GM23338 (cell line): ENCODE measurements at regions not wholly inside any gene's neighbourhood (a gene's known extent, or its start where the extent isn't known, plus 50 kb on each side); places are given as distances from the start of the nearest gene placed in this dataset.

ENCODE experiments used
- ATAC-seq: fragments of 200-7000 bp; cut with Tn5 transposase; 3 replicates; pipeline ENCODE4 v1.9.1; 2020
- DNase-seq: peaks from one replicate; pipeline ENCODE4 v3.0.0-alpha.2; 2015; ENCODE audit warnings: low spot score
- H2AFZ ChIP-seq: fragments of 200-600 bp; sonication (generic); 2 replicates; pipeline ENCODE4 v1.8.0; 2016; ENCODE audit warnings: antibody characterized with exemption, mild to moderate bottlenecking, moderate library complexity
- H3F3A ChIP-seq: fragments of 200-600 bp; sonication (generic); replicated peaks from 2 replicates; pipeline ENCODE4 v1.8.0; 2017; ENCODE audit warnings: antibody characterized with exemption, mixed run types, low read depth
- H3K27ac ChIP-seq: fragments of 200-600 bp; sonication (generic); 2 replicates; pipeline ENCODE4 v1.6.1; 2016; ENCODE audit warnings: low read depth
- H3K27me3 ChIP-seq: fragments of 200-600 bp; sonication (generic); 2 replicates; pipeline ENCODE4 v1.8.0; 2016; ENCODE audit warnings: mild to moderate bottlenecking, mixed run types, moderate library complexity; ENCODE audit not compliant: insufficient read depth
- H3K36me3 ChIP-seq: fragments of 200-600 bp; sonication (generic); 2 replicates; pipeline ENCODE4 v1.8.0; 2016; ENCODE audit warnings: mild to moderate bottlenecking; ENCODE audit not compliant: insufficient read depth
- H3K4me1 ChIP-seq: fragments of 200-600 bp; sonication (generic); 2 replicates; pipeline ENCODE4 v1.8.0; 2016; ENCODE audit warnings: mild to moderate bottlenecking, moderate library complexity; ENCODE audit not compliant: insufficient read depth
- H3K4me2 ChIP-seq: fragments of 200-600 bp; sonication (generic); 2 replicates; pipeline ENCODE4 v1.7.1; 2017; ENCODE audit warnings: mixed run types
- H3K4me3 ChIP-seq: fragments of 200-600 bp; sonication (generic); 2 replicates; pipeline ENCODE4 v1.6.1; 2016; ENCODE audit warnings: mixed run types
- H3K79me2 ChIP-seq: fragments of 200-600 bp; sonication (generic); replicated peaks from 2 replicates; pipeline ENCODE4 v1.8.0; 2017; ENCODE audit warnings: mild to moderate bottlenecking; ENCODE audit not compliant: insufficient read depth
- H3K9me2 ChIP-seq: fragments of 200-600 bp; sonication (generic); 2 replicates; pipeline ENCODE4 v1.8.0; 2017; ENCODE audit not compliant: insufficient read depth
- H4K20me1 ChIP-seq: fragments of 200-600 bp; sonication (generic); replicated peaks from 2 replicates; pipeline ENCODE4 v1.8.0; 2017; ENCODE audit warnings: mild to moderate bottlenecking; ENCODE audit not compliant: insufficient read depth
- H3K27ac Mint-ChIP-seq: 2 replicates; pipeline ENCODE4 v1.8.0; 2020; ENCODE audit warnings: inconsistent platforms, mild to moderate bottlenecking, moderate library complexity, mixed read lengths
- H3K27me3 Mint-ChIP-seq: 3 replicates; pipeline ENCODE4 v1.8.0; 2022; ENCODE audit warnings: low read depth, mild to moderate bottlenecking, moderate library complexity, mixed read lengths, inconsistent platforms; ENCODE audit not compliant: insufficient read depth, poor library complexity
- H3K36me3 Mint-ChIP-seq: 3 replicates; pipeline ENCODE4 v1.8.0; 2021; ENCODE audit warnings: low read depth, mild to moderate bottlenecking, inconsistent platforms, moderate library complexity, mixed read lengths
- H3K4me1 Mint-ChIP-seq: 3 replicates; pipeline ENCODE4 v1.8.0; 2020; ENCODE audit warnings: mild to moderate bottlenecking, inconsistent platforms, mixed read lengths
- H3K4me3 Mint-ChIP-seq: 3 replicates; pipeline ENCODE4 v1.8.0; 2021; ENCODE audit warnings: moderate library complexity, mild to moderate bottlenecking, inconsistent platforms, mixed read lengths
- H3K9me3 Mint-ChIP-seq: 3 replicates; pipeline ENCODE4 v1.8.0; 2020; ENCODE audit warnings: moderate library complexity, mild to moderate bottlenecking, inconsistent platforms, mixed read lengths
- CREB1 ChIP-seq: fragments of 250-450 bp; sonication (Bioruptor Pico); IDR thresholded peaks from 2 replicates; pipeline ENCODE4 v1.5.0; 2020; ENCODE audit warnings: low read depth, mild to moderate bottlenecking, moderate library complexity
- EZH2 ChIP-seq: fragments of 200-600 bp; sonication (generic); IDR thresholded peaks from one replicate; pipeline ENCODE4 v1.8.0; 2017; ENCODE audit warnings: antibody characterized with exemption, mild to moderate bottlenecking, low read depth; ENCODE audit not compliant: unreplicated experiment
- EZH2phosphoT487 ChIP-seq: fragments of 200-600 bp; sonication (generic); IDR thresholded peaks from one replicate; pipeline ENCODE4 v1.8.1; 2018; ENCODE audit warnings: antibody characterized with exemption; ENCODE audit not compliant: unreplicated experiment
- JUNB ChIP-seq: IDR thresholded peaks from one replicate; pipeline ENCODE4 v1.6.1; 2016; ENCODE audit warnings: antibody characterized with exemption; ENCODE audit not compliant: unreplicated experiment
- NANOG ChIP-seq: IDR thresholded peaks from 2 replicates; pipeline ENCODE4 v1.6.1; 2016; ENCODE audit warnings: antibody characterized with exemption, borderline replicate concordance
- POLR2AphosphoS5 ChIP-seq: IDR thresholded peaks from 2 replicates; pipeline ENCODE4 v1.6.1; 2016; ENCODE audit warnings: antibody characterized with exemption, low read depth
- REST ChIP-seq: IDR thresholded peaks from one replicate; pipeline ENCODE4 v1.6.1; 2018; ENCODE audit warnings: antibody characterized with exemption; ENCODE audit not compliant: unreplicated experiment
- STAT1 ChIP-seq: IDR thresholded peaks from one replicate; pipeline ENCODE4 v1.6.1; 2016; ENCODE audit warnings: antibody characterized with exemption; ENCODE audit not compliant: unreplicated experiment
- ZNF331 ChIP-seq: fragments of 250-450 bp; sonication (Bioruptor Pico); IDR thresholded peaks from 2 replicates; pipeline ENCODE4 v1.5.0; 2020; ENCODE audit warnings: low read depth, mild to moderate bottlenecking, moderate library complexity
- TF ChIP-seq, protein P1 (sequence below), 2 experiments: fragments of 200-600 bp in 1 of 2; sonication (generic) in 1 of 2; conservative IDR thresholded peaks; 2 replicates each; pipeline versions ENCODE4 v1.5.1 to v1.6.1; 2016 to 2017; ENCODE audit warnings: antibody characterized with exemption in 2 of 2, low read depth in 2 of 2, mild to moderate bottlenecking in 2 of 2, moderate library complexity in 1 of 2
- TF ChIP-seq, protein P2 (sequence below): IDR thresholded peaks from 2 replicates; pipeline ENCODE4 v1.6.1; 2016; ENCODE audit warnings: antibody characterized with exemption

- TF ChIP-seq, protein P1, sequence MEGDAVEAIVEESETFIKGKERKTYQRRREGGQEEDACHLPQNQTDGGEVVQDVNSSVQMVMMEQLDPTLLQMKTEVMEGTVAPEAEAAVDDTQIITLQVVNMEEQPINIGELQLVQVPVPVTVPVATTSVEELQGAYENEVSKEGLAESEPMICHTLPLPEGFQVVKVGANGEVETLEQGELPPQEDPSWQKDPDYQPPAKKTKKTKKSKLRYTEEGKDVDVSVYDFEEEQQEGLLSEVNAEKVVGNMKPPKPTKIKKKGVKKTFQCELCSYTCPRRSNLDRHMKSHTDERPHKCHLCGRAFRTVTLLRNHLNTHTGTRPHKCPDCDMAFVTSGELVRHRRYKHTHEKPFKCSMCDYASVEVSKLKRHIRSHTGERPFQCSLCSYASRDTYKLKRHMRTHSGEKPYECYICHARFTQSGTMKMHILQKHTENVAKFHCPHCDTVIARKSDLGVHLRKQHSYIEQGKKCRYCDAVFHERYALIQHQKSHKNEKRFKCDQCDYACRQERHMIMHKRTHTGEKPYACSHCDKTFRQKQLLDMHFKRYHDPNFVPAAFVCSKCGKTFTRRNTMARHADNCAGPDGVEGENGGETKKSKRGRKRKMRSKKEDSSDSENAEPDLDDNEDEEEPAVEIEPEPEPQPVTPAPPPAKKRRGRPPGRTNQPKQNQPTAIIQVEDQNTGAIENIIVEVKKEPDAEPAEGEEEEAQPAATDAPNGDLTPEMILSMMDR (conservative IDR thresholded peaks at IDR 0.05; ENCODE audit: low read depth in 2 of 2), result no peak
- TF ChIP-seq NANOG (no peak), STAT1 (no peak), POLR2AphosphoS5 (no peak)
- TF ChIP-seq, protein P2, sequence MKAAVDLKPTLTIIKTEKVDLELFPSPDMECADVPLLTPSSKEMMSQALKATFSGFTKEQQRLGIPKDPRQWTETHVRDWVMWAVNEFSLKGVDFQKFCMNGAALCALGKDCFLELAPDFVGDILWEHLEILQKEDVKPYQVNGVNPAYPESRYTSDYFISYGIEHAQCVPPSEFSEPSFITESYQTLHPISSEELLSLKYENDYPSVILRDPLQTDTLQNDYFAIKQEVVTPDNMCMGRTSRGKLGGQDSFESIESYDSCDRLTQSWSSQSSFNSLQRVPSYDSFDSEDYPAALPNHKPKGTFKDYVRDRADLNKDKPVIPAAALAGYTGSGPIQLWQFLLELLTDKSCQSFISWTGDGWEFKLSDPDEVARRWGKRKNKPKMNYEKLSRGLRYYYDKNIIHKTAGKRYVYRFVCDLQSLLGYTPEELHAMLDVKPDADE, result no peak
These were observed 893.0 kb downstream of the C4orf33 start (continued) for GRCh38 chr4:129988957-129989356.

DNA sequence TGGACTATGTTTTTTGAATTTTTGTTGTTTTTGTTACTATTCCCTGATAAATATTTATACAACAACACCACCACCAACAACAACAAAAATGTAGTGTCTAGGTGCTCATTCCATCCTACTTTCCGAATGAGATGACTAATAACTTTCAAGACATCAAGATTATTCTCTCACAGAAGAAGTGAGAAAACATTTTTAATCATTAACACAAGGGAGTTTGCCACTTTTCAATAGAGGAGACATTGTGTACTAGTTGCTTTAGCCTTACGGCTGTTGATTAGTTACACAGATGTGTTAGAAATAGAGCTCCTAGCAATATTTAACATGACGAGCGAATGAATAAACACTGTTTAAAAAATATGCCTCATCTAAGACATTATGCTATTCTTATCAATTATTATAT, 898.8 kb downstream of the C4orf33 start:
- Histone ChIP-seq H3K4me3 (no peak overlapping the region), H3K27me3 (no peaks in the 10 kb centered on the region), H3K9me2 (no peaks in the 10 kb centered on the region), H2AFZ (no peak overlapping the region), H3K36me3 (no peaks in the 10 kb centered on the region), H4K20me1 (no peaks in the 10 kb centered on the region), H3F3A (no peaks in the 10 kb centered on the region), H3K4me2 (no peak overlapping the region), H3K4me1 (0 out of 2 replicates have a peak, but pooled peaks cover 7% of the 10 kb centered on the region), H3K79me2 (no peaks in the 10 kb centered on the region), H3K27ac (no peak overlapping the region)
- H3K9me3 Mint-ChIP-seq, result no peaks in the 10 kb centered on the region
- DNase-seq (no peak), ATAC-seq (no peak)
- peaks cover 4% of the 10 kb centered on the region; the same call in 1 of the 3 replicates for H3K36me3 Mint-ChIP-seq
- H3K4me3 Mint-ChIP-seq, result no peak overlapping the region
- H3K27ac Mint-ChIP-seq, result 0 out of 2 replicates have a peak overlapping the region, but pooled peaks have one; percentile 50
- H3K27me3 Mint-ChIP-seq, result no peaks in the 10 kb centered on the region
- no peaks in the 10 kb centered on the region; the same call in 2 of the 3 replicates for H3K4me1 Mint-ChIP-seq
- TF ChIP-seq, protein P2, result no peak
- no peak for TF ChIP-seq REST
- TF ChIP-seq EZH2phosphoT487, result no peak
- no peak for TF ChIP-seq STAT1
- no peak for TF ChIP-seq POLR2AphosphoS5
- TF ChIP-seq ZNF331 (CRISPR knock-in tag), result no peak
- no peak for TF ChIP-seq NANOG
- TF ChIP-seq JUNB, result no peak
- TF ChIP-seq EZH2, result no peak
- TF ChIP-seq CREB1 (CRISPR knock-in tag), result no peak
- TF ChIP-seq, protein P1 (conservative IDR thresholded peaks at IDR 0.05; ENCODE audit: low read depth in 2 of 2), result no peak
